ENCODE measurements at regions not wholly inside any gene's neighbourhood (a gene's known extent, or its start where the extent isn't known, plus 50 kb on each side); places are given as distances from the start of the nearest gene placed in this dataset.

- TF ChIP-seq CTCF (IDR thresholded peaks at IDR 0.05) (no peak), POLR2A (IDR thresholded peaks at IDR 0.05) (no peak)
Observed at GRCh38 chr5:74105126-74105780, 479.3 kb downstream of the ARHGEF28 start.

Data from testis (tissue), 2 donors.